Thyroid gland (tissue), 4 donors: ENCODE measurements at regions not wholly inside any gene's neighbourhood (a gene's known extent, or its start where the extent isn't known, plus 50 kb on each side); places are given as distances from the start of the nearest gene placed in this dataset.
"Not testable (repeated sequence)": the region's sequence is repeated elsewhere in the genome, so short reads cannot be mapped to it uniquely, and the experiment has no call there.

Experiments used
- DNase-seq, 2 donors: peaks; one replicate each; pipeline ENCODE4 v3.0.0-alpha.2; 2019
- H3K27ac ChIP-seq, 3 donors: fragments of 200-600 bp; sonication (generic); 1 replicate in 2 of 3; 2 replicates in 1 of 3; pipeline ENCODE4 v1.5.1; 2016 to 2019; ENCODE audit warnings: mild to moderate bottlenecking in 1 of 3, moderate library complexity in 1 of 3
- H3K27me3 ChIP-seq: fragments of 200-600 bp; sonication (generic); one replicate; pipeline ENCODE4 v1.5.1; 2019
- H3K36me3 ChIP-seq, 2 donors: fragments of 200-600 bp; sonication (generic); one replicate each; pipeline ENCODE4 v1.5.1; 2016 to 2019
- H3K4me1 ChIP-seq, 2 donors: fragments of 200-600 bp; sonication (generic); one replicate each; pipeline ENCODE4 v1.5.1; 2017 to 2019
- H3K4me3 ChIP-seq, 3 donors: fragments of 200-600 bp; sonication (generic); replicated peaks in 1 of 3; 1 replicate in 2 of 3; 2 replicates in 1 of 3; pipeline ENCODE4 v1.5.1; 2016; ENCODE audit warnings: mild to moderate bottlenecking in 1 of 3
- H3K9me3 ChIP-seq: fragments of 200-600 bp; sonication (generic); one replicate; pipeline ENCODE4 v1.5.1; 2017
- CTCF ChIP-seq, 6 experiments: fragments of 200-600 bp in 3 of 6; fragments of 450-650 bp in 3 of 6; sonication (generic) in 3 of 6; IDR thresholded peaks; one replicate each; pipeline ENCODE4 v1.5.1; 2016 to 2019; ENCODE audit warnings: antibody characterized with exemption in 6 of 6, mild to moderate bottlenecking in 2 of 6, inconsistent platforms in 1 of 6, moderate library complexity in 1 of 6
- POLR2A ChIP-seq, 2 donors: fragments of 450-650 bp; IDR thresholded peaks; one replicate each; pipeline ENCODE4 v1.6.1; 2017; ENCODE audit warnings: antibody characterized with exemption in 2 of 2, mild to moderate bottlenecking in 2 of 2, moderate library complexity in 1 of 2
- WGBS, 2 donors: methylation state at CpG; one replicate each; pipeline ENCODE4 v1.1.5; 2017; 5-methylcytosine and 5-hydroxymethylcytosine counted together
- intact Hi-C: fragments of 100-400 bp; cut with DNase I; formaldehyde crosslinking; loops from one replicate; pipeline ENCODE4 v1.15.1; 2023

GRCh38 chr3:182420741-182421140 is 372.6 kb upstream of the ATP11B start:
- Histone ChIP-seq H3K27ac (no peak overlapping the region), H3K4me3 (no peak overlapping the region), H3K4me1 (no peaks in the 10 kb centered on the region), H3K36me3 (no peaks in the 10 kb centered on the region), H3K27me3 (no peaks in the 10 kb centered on the region), H3K9me3 (no peaks in the 10 kb centered on the region)
- intact Hi-C loops: no loop called here
- DNase-seq: no peak
- TF ChIP-seq POLR2A (IDR thresholded peaks at IDR 0.05): no peak
- TF ChIP-seq CTCF (IDR thresholded peaks at IDR 0.05): no peak

GRCh38 chr3:182424006-182424405 is 369.3 kb upstream of the ATP11B start:
- no peaks in the 10 kb centered on the region for H3K4me1 ChIP-seq
- DNase-seq: no peak
- no peak overlapping the region for H3K4me3 ChIP-seq
- H3K27me3 ChIP-seq: no peaks in the 10 kb centered on the region
- intact Hi-C loops: no loop called here
- H3K9me3 ChIP-seq: no peaks in the 10 kb centered on the region
- H3K27ac ChIP-seq: no peak overlapping the region
- no peak for TF ChIP-seq CTCF (IDR thresholded peaks at IDR 0.05)
- TF ChIP-seq POLR2A (IDR thresholded peaks at IDR 0.05): no peak
- H3K36me3 ChIP-seq: no peaks in the 10 kb centered on the region
- WGBS, 2 donors: 94 to 99% methylated on average over 3 of the region's 3 CpGs

- H3K4me1 ChIP-seq, H3K27me3 ChIP-seq, H3K4me3 ChIP-seq, DNase-seq, intact Hi-C loops, H3K9me3 ChIP-seq, H3K36me3 ChIP-seq, H3K27ac ChIP-seq: not testable (repeated sequence)
- 79 to 89% methylated on average over 29 to 31 of the region's 32 CpGs for WGBS, 2 donors
Measured at GRCh38 chr3:182425926-182426718, 367.2 kb upstream of the ATP11B start.

- WGBS, 2 donors: 93 to 95% methylated on average over 6 of the region's 6 CpGs
Measured at GRCh38 chr3:182431972-182432371, 361.3 kb upstream of the ATP11B start.

GRCh38 chr3:182435860-182436259 is 357.4 kb upstream of the ATP11B start:
- TF ChIP-seq POLR2A (IDR thresholded peaks at IDR 0.05) (no peak), CTCF (IDR thresholded peaks at IDR 0.05) (no peak)
- H3K4me3 ChIP-seq: no peak overlapping the region
- H3K9me3 ChIP-seq: no peaks in the 10 kb centered on the region
- no peak for DNase-seq
- intact Hi-C loops: no loop called here
- no peaks in the 10 kb centered on the region for H3K36me3 ChIP-seq
- H3K27ac ChIP-seq: no peak overlapping the region
- no peaks in the 10 kb centered on the region for H3K27me3 ChIP-seq
- WGBS, 2 donors: 71% methylated on average over 1 of the region's 1 CpG
- no peaks in the 10 kb centered on the region for H3K4me1 ChIP-seq

More at GRCh38 chr3:182431972-182432371, 361.3 kb upstream of the ATP11B start:
- intact Hi-C loops, H3K4me3 ChIP-seq, H3K9me3 ChIP-seq, DNase-seq, H3K4me1 ChIP-seq, H3K27me3 ChIP-seq, H3K27ac ChIP-seq, H3K36me3 ChIP-seq: not testable (repeated sequence)

- H3K4me3 ChIP-seq: no peak overlapping the region
- intact Hi-C loops: no loop called here
- TF ChIP-seq POLR2A (IDR thresholded peaks at IDR 0.05) (no peak), CTCF (IDR thresholded peaks at IDR 0.05) (no peak)
- no peaks in the 10 kb centered on the region for H3K4me1 ChIP-seq
- no peaks in the 10 kb centered on the region for H3K36me3 ChIP-seq
- H3K27ac ChIP-seq: no peak overlapping the region
- H3K9me3 ChIP-seq: no peaks in the 10 kb centered on the region
- H3K27me3 ChIP-seq: no peaks in the 10 kb centered on the region
- WGBS, 2 donors: 75 to 79% methylated on average over 6 of the region's 6 CpGs
- DNase-seq: no peak
Measured at GRCh38 chr3:182436547-182436946, 356.8 kb upstream of the ATP11B start.
